ENCODE measurements at regions not wholly inside any gene's neighbourhood (a gene's known extent, or its start where the extent isn't known, plus 50 kb on each side); places are given as distances from the start of the nearest gene placed in this dataset.
A peak's percentile ranks its signal among the peaks of the same experiment; 100 is the strongest.

DNA sequence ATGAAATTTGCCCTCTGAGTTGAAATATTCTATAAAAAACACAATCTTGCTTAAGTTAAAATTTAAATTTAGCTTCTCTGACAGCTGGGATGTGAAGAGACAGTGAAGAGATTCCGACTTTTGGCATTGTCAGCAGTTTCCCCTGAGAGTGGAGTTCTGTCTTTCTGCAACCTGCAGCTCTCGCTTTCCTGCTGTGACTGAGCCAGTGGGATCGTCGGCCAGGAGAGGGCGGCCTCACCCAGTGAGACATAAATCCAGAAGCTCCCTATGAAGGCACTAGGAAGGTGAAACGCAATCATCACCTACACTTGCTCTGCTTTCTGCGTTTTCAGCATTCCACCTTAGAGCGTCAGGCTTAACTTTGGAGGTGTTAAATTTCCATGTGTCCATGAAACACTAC lies 75.4 kb upstream of the HNMT start:
- Histone ChIP-seq H3K9me3 (no peaks in the 10 kb centered on the region), H3K4me1 (no peaks in the 10 kb centered on the region), H3K27me3 (no peaks in the 10 kb centered on the region), H3K27ac (no peak overlapping the region), H3K4me3 (no peak overlapping the region), H3K36me3 (no peaks in the 10 kb centered on the region)
- intact Hi-C loops (cut with DNase I; ENCODE audit: low total_unique reads): no loop called here
- peak; percentile 29 for DNase-seq
- WGBS, 2 donors (ENCODE audit: low coverage in 1 of 2): 16 to 27% methylated on average over 5 to 8 of the region's 8 CpGs
- TF ChIP-seq POLR2A (IDR thresholded peaks at IDR 0.05) (no peak), EP300 (IDR thresholded peaks at IDR 0.05; ENCODE audit: low read depth) (no peak)
- TF ChIP-seq, protein P1, sequence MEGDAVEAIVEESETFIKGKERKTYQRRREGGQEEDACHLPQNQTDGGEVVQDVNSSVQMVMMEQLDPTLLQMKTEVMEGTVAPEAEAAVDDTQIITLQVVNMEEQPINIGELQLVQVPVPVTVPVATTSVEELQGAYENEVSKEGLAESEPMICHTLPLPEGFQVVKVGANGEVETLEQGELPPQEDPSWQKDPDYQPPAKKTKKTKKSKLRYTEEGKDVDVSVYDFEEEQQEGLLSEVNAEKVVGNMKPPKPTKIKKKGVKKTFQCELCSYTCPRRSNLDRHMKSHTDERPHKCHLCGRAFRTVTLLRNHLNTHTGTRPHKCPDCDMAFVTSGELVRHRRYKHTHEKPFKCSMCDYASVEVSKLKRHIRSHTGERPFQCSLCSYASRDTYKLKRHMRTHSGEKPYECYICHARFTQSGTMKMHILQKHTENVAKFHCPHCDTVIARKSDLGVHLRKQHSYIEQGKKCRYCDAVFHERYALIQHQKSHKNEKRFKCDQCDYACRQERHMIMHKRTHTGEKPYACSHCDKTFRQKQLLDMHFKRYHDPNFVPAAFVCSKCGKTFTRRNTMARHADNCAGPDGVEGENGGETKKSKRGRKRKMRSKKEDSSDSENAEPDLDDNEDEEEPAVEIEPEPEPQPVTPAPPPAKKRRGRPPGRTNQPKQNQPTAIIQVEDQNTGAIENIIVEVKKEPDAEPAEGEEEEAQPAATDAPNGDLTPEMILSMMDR (IDR thresholded peaks at IDR 0.05): peak in 2 of 5 experiments; percentile 36 to 45
- in situ Hi-C loops (cut with MboI; ENCODE audit: low pct_ligation_motif_present in 1 of 4, low pct_unique_long_range_greater_than_20kb in 1 of 4, low sequenced_read_pairs in 3 of 4): loop anchor here in 1 of 4 donors (25.0 kb wide), 1 partner anchor 898 kb away; the partner anchor contains the start of gene NXPH2

DNA sequence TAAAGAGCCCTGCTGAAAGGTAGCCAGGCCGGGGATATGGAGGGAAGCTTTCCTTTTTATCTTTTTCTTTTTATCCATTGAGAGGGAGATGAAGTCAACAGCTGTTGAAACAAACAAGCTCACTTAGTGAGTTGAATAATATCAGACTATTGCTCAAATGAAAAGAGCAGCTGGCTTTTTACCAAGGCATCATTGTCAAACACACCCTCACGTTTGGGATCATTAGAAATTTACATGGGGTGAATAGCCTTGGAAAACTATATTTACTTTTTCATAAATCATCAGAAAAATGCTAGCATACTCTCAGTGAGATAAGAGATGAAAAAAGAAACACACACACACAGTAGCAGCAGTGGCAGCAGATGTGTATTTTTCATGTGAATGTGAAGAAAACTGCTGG lies 71.5 kb upstream of the HNMT start:
- Histone ChIP-seq H3K27ac (no peak overlapping the region), H3K27me3 (no peaks in the 10 kb centered on the region), H3K4me3 (no peak overlapping the region), H3K4me1 (no peaks in the 10 kb centered on the region), H3K9me3 (no peaks in the 10 kb centered on the region), H3K36me3 (no peaks in the 10 kb centered on the region)
- TF ChIP-seq POLR2AphosphoS5 (IDR thresholded peaks at IDR 0.05): no peak
- TF ChIP-seq, protein P1 (IDR thresholded peaks at IDR 0.05): no peak
- TF ChIP-seq POLR2A (IDR thresholded peaks at IDR 0.05): no peak
- TF ChIP-seq EP300 (IDR thresholded peaks at IDR 0.05; ENCODE audit: low read depth): no peak
- intact Hi-C loops (cut with DNase I; ENCODE audit: low total_unique reads) (no loop called here), in situ Hi-C loops (cut with MboI; ENCODE audit: low pct_ligation_motif_present in 1 of 4, low pct_unique_long_range_greater_than_20kb in 1 of 4, low sequenced_read_pairs in 3 of 4) (loop anchor here in 1 of 4 donors (25.0 kb wide), 1 partner anchor 895 kb away; the partner anchor contains the start of gene NXPH2)
- WGBS, 2 donors (ENCODE audit: low coverage in 1 of 2): 37 to 42% methylated on average over 2 of the region's 2 CpGs
- no peak for DNase-seq

DNA sequence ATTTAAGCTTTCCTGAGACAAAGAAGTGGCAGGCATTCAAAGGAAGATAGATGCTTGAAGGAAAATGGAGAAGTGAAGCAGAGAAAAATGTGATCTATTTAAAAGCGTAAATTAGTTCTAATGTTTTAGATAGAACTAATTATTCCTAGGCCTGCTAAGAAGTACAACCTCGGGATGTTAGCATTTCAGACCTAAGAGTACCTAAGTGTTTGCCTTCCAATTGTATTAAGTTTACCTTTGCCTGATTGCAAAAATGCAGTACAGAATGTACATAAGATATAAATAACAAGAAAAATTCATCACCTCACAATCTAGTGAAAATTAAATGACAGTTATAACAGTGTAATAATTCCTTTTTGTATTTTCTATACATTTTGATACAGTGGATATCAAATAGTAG lies 71.1 kb upstream of the HNMT start:
- Histone ChIP-seq H3K27ac (no peak overlapping the region), H3K4me3 (no peak overlapping the region), H3K36me3 (no peaks in the 10 kb centered on the region), H3K9me3 (no peaks in the 10 kb centered on the region), H3K27me3 (no peaks in the 10 kb centered on the region), H3K4me1 (no peaks in the 10 kb centered on the region)
- TF ChIP-seq EP300 (IDR thresholded peaks at IDR 0.05; ENCODE audit: low read depth): no peak
- DNase-seq: no peak
- 74 to 91% methylated on average over 2 of the region's 2 CpGs for WGBS, 2 donors (ENCODE audit: low coverage in 1 of 2)
- in situ Hi-C loops (cut with MboI; ENCODE audit: low pct_ligation_motif_present in 1 of 4, low pct_unique_long_range_greater_than_20kb in 1 of 4, low sequenced_read_pairs in 3 of 4): loop anchor here in 1 of 4 donors (25.0 kb wide), 1 partner anchor 894 kb away; the partner anchor contains the start of gene NXPH2
- intact Hi-C loops (cut with DNase I; ENCODE audit: low total_unique reads): no loop called here

DNA sequence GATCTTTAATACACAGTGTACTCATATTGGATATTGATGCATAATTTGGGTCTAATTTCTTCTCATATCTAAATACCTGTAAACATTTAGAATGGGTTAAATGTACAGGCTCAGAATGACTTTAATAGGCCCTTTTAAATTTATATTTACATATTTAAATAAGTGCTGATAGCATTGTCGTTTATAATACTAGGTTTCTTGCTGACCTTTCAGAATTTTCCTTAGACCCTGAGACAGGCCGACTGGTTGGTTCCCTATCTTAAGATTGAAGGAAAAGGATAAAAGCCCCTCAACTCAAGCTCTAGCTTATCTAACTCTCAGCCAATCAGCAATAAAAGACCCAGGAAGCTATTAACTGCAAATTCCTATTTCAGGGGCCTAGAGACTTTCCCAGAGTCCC lies 67.8 kb upstream of the HNMT start:
- Histone ChIP-seq H3K36me3 (no peaks in the 10 kb centered on the region), H3K9me3 (no peaks in the 10 kb centered on the region), H3K27me3 (no peaks in the 10 kb centered on the region), H3K27ac (no peak overlapping the region), H3K4me1 (no peaks in the 10 kb centered on the region), H3K4me3 (no peak overlapping the region)
- in situ Hi-C loops (cut with MboI; ENCODE audit: low pct_ligation_motif_present in 1 of 4, low pct_unique_long_range_greater_than_20kb in 1 of 4, low sequenced_read_pairs in 3 of 4): loop anchor here in 1 of 4 donors (25.0 kb wide), 1 partner anchor 891 kb away; the partner anchor contains the start of gene NXPH2
- intact Hi-C loops (cut with DNase I; ENCODE audit: low total_unique reads): no loop called here
- no peak for DNase-seq
- TF ChIP-seq EP300 (IDR thresholded peaks at IDR 0.05; ENCODE audit: low read depth) (no peak), POLR2A (IDR thresholded peaks at IDR 0.05) (no peak), POLR2AphosphoS5 (IDR thresholded peaks at IDR 0.05) (no peak)
- TF ChIP-seq, protein P1 (IDR thresholded peaks at IDR 0.05): no peak
- 71 to 74% methylated on average over 2 of the region's 2 CpGs for WGBS, 2 donors (ENCODE audit: low coverage in 1 of 2)

DNA sequence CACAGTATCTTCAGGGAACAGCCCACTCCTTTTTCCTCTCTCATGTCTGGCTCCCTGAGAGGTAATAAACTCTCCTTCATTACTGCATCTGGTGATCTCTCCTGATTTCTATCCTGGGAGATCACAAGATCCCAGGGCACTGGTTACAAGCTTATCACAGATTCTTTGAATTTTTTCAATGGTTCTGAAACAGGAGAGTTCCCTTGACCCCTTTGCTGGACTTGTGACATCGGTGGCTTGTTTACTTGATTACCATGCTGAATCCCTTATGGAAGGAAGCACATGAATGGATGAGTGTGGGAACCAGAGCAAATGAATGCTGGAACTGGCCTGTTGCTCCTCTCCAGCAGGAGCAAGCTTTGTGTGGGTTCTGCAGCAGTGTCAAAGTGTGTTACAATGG lies 67.2 kb upstream of the HNMT start:
- no peak for DNase-seq
- no peak overlapping the region for H3K27ac ChIP-seq
- TF ChIP-seq, protein P1 (IDR thresholded peaks at IDR 0.05): no peak
- TF ChIP-seq EP300 (IDR thresholded peaks at IDR 0.05; ENCODE audit: low read depth): no peak
- TF ChIP-seq POLR2AphosphoS5 (IDR thresholded peaks at IDR 0.05): no peak
- TF ChIP-seq POLR2A (IDR thresholded peaks at IDR 0.05): no peak

More for the DNA sequence above, 67.2 kb upstream of the HNMT start:
- Histone ChIP-seq H3K9me3 (no peaks in the 10 kb centered on the region), H3K36me3 (no peaks in the 10 kb centered on the region), H3K4me1 (no peaks in the 10 kb centered on the region), H3K4me3 (no peak overlapping the region), H3K27me3 (no peaks in the 10 kb centered on the region)
- in situ Hi-C loops (cut with MboI; ENCODE audit: low pct_ligation_motif_present in 1 of 4, low pct_unique_long_range_greater_than_20kb in 1 of 4, low sequenced_read_pairs in 3 of 4): loop anchor here in 1 of 4 donors (25.0 kb wide), 1 partner anchor 890 kb away; the partner anchor contains the start of gene NXPH2
- intact Hi-C loops (cut with DNase I; ENCODE audit: low total_unique reads): no loop called here
- WGBS, 2 donors (ENCODE audit: low coverage in 1 of 2): 81 to 88% methylated on average over 1 of the region's 1 CpG
